IMR-90 (cell line): ENCODE measurements at regions not wholly inside any gene's neighbourhood (a gene's known extent, or its start where the extent isn't known, plus 50 kb on each side); places are given as distances from the start of the nearest gene placed in this dataset.

Experiments used
- ATAC-seq: fragments of 200-7000 bp; cut with Tn5 transposase; 2 replicates; pipeline ENCODE4 v1.9.1; 2020; ENCODE audit warnings: low read depth, mild to moderate bottlenecking, moderate library complexity
- BruUV-seq: library from RNA; stranded (reverse); fragments of 400-500 nt; replicated peaks from 2 replicates; lab custom pipeline; 2021; lab: Mats Ljungman, UMichigan
- CTCF ChIA-PET: fragments of 300-600 bp; formaldehyde crosslinking; extraction: SDS; loops from one replicate; lab custom pipeline; 2021; ENCODE audit warnings: antibody characterized with exemption; lab: Yijun Ruan, JAX
- POLR2A ChIA-PET: fragments of 300-600 bp; sonication (Branson Sonifier 250); formaldehyde crosslinking; loops from one replicate; lab custom pipeline; 2022; ENCODE audit warnings: antibody characterized with exemption; ENCODE audit not compliant: unreplicated experiment; lab: Charles Lee
- DNase-seq: peaks from one replicate; pipeline ENCODE4 v3.0.0; 2013
- H2AFZ ChIP-seq: replicated peaks from 2 replicates; pipeline ENCODE3; 2013; ENCODE audit warnings: low read length, mild to moderate bottlenecking; ENCODE audit not compliant: poor library complexity
- H2AK5ac ChIP-seq: 2 replicates; pipeline ENCODE4 v1.6.1; 2013; ENCODE audit warnings: low read depth, low read length, inconsistent platforms
- H2AK9ac ChIP-seq: replicated peaks from 2 replicates; pipeline ENCODE3; 2013; ENCODE audit warnings: mild to moderate bottlenecking, low read depth, low read length, moderate library complexity; ENCODE audit not compliant: poor library complexity
- H2BK120ac ChIP-seq: 2 replicates; pipeline ENCODE4 v1.6.1; 2013; ENCODE audit warnings: low read depth, low read length, inconsistent platforms
- H2BK15ac ChIP-seq: 3 replicates; pipeline ENCODE4 v1.6.1; 2013; ENCODE audit warnings: low read depth, low read length, inconsistent platforms
- H2BK20ac ChIP-seq: 2 replicates; pipeline ENCODE4 v1.6.1; 2013; ENCODE audit warnings: low read depth, mild to moderate bottlenecking, inconsistent platforms, low read length, moderate library complexity
- H2BK5ac ChIP-seq: 2 replicates; pipeline ENCODE4 v1.6.1; 2013; ENCODE audit warnings: mild to moderate bottlenecking, low read depth, low read length, inconsistent platforms; ENCODE audit not compliant: poor library complexity, severe bottlenecking
- H3K14ac ChIP-seq: replicated peaks from 2 replicates; pipeline ENCODE4 v1.6.1; 2013; ENCODE audit warnings: low read depth, low read length, inconsistent platforms
- H3K18ac ChIP-seq: 2 replicates; pipeline ENCODE4 v1.6.1; 2013; ENCODE audit warnings: low read depth, low read length, control low read depth
- H3K23ac ChIP-seq: 2 replicates; pipeline ENCODE4 v1.6.1; 2013; ENCODE audit warnings: low read depth, low read length, inconsistent platforms
- H3K27ac ChIP-seq: 2 replicates; pipeline ENCODE4 v1.5.1; 2013; ENCODE audit warnings: mild to moderate bottlenecking, control low read depth, low read length; ENCODE audit not compliant: insufficient read depth
- H3K27me3 ChIP-seq: 2 replicates; pipeline ENCODE4 v1.6.1; 2013; ENCODE audit warnings: low read length; ENCODE audit not compliant: control insufficient read depth, insufficient read depth
- H3K36me3 ChIP-seq: 2 replicates; pipeline ENCODE4 v1.6.1; 2013; ENCODE audit warnings: low read length, mixed read lengths; ENCODE audit not compliant: control insufficient read depth, insufficient read depth
- H3K4ac ChIP-seq: 2 replicates; pipeline ENCODE4 v1.6.1; 2013; ENCODE audit warnings: low read depth, low read length, inconsistent platforms
- H3K4me1 ChIP-seq: 2 replicates; pipeline ENCODE4 v1.6.1; 2013; ENCODE audit warnings: low read length, mixed read lengths; ENCODE audit not compliant: control insufficient read depth, insufficient read depth
- H3K4me2 ChIP-seq: 2 replicates; pipeline ENCODE4 v1.6.1; 2013; ENCODE audit warnings: low read depth, mild to moderate bottlenecking, control low read depth, low read length, moderate library complexity
- H3K4me3 ChIP-seq: 2 replicates; pipeline ENCODE4 v1.5.1; 2013; ENCODE audit warnings: low read depth, mild to moderate bottlenecking, control low read depth, low read length, moderate library complexity; ENCODE audit not compliant: insufficient read depth
- H3K56ac ChIP-seq: 2 replicates; pipeline ENCODE4 v1.6.1; 2013; ENCODE audit warnings: low read length, inconsistent platforms; ENCODE audit not compliant: insufficient read depth; ENCODE audit errors: extremely low read depth
- H3K79me1 ChIP-seq, 2 experiments: 2 replicates each; pipeline ENCODE4 v1.6.1; 2013; ENCODE audit warnings: low read length in 2 of 2, inconsistent platforms in 1 of 2, low read depth in 1 of 2
- H3K9ac ChIP-seq: 2 replicates; pipeline ENCODE4 v1.6.1; 2013; ENCODE audit warnings: low read depth, low read length, control low read depth
- H3K9me1 ChIP-seq: 2 replicates; pipeline ENCODE4 v1.6.1; 2013; ENCODE audit warnings: low read length, inconsistent platforms; ENCODE audit not compliant: insufficient read depth
- H3K9me3 ChIP-seq: 2 replicates; pipeline ENCODE4 v1.6.1; 2013; ENCODE audit warnings: low read length; ENCODE audit not compliant: control insufficient read depth, insufficient read depth
- H4K20me1 ChIP-seq: 2 replicates; pipeline ENCODE4 v1.6.1; 2013; ENCODE audit warnings: low read length, inconsistent platforms; ENCODE audit not compliant: insufficient read depth
- H4K5ac ChIP-seq: 2 replicates; pipeline ENCODE4 v1.6.1; 2013; ENCODE audit warnings: mild to moderate bottlenecking, low read depth, low read length, control low read depth
- H4K8ac ChIP-seq, 2 experiments: 2 replicates each; pipeline ENCODE4 v1.6.1; 2013; ENCODE audit warnings: low read depth in 2 of 2, low read length in 2 of 2, control low read depth in 1 of 2, inconsistent platforms in 1 of 2
- H4K91ac ChIP-seq: 2 replicates; pipeline ENCODE4 v1.6.1; 2013; ENCODE audit warnings: low read depth, low read length, inconsistent platforms; ENCODE audit not compliant: insufficient read depth
- MXI1 ChIP-seq: IDR thresholded peaks from 2 replicates; pipeline ENCODE4 v1.6.1; 2012; ENCODE audit warnings: low read depth, mild to moderate bottlenecking, low read length, moderate library complexity, borderline replicate concordance
- NFE2L2 ChIP-seq: fragments of 150-350 bp; IDR thresholded peaks from 2 replicates; pipeline ENCODE4 v1.6.1; 2016; ENCODE audit warnings: low read depth, mild to moderate bottlenecking, low read length
- SMC3 ChIP-seq: fragments of 150-350 bp; IDR thresholded peaks from 2 replicates; pipeline ENCODE4 v1.6.1; 2016; ENCODE audit warnings: low read depth, mild to moderate bottlenecking, antibody characterized with exemption, low read length, moderate library complexity
- dilution Hi-C: fragments of 300-500 bp; cut with HindIII; formaldehyde crosslinking; loops from one replicate; pipeline ENCODE4 v1.14.3; 2018; ENCODE audit warnings: low sequenced_read_pairs; ENCODE audit not compliant: unreplicated experiment
- in situ Hi-C: fragments of 300-500 bp; cut with MboI; formaldehyde crosslinking; loops from 3 replicates; pipeline ENCODE4 v1.14.3; 2019; ENCODE audit warnings: low sequenced_read_pairs, inconsistent platforms, mixed read lengths
- intact Hi-C: fragments of 100-400 bp; cut with micrococcal nuclease; formaldehyde crosslinking; loops from 2 replicates; pipeline ENCODE4 v1.10.0; 2022

- no peak overlapping the region for H2BK20ac ChIP-seq
- no peak overlapping the region for H2AK9ac ChIP-seq
- H2AK5ac ChIP-seq: no peak overlapping the region
- ATAC-seq (no peak), DNase-seq (no peak)
- H3K27ac ChIP-seq: no peak overlapping the region
- ChIA-PET POLR2A (no interaction called here), CTCF (no interaction called here)
- no peak overlapping the region for H2AFZ ChIP-seq
- intact Hi-C loops: no loop called here
- no peak overlapping the region for H4K8ac ChIP-seq
- no peak for TF ChIP-seq MXI1
- no peak for TF ChIP-seq SMC3
- TF ChIP-seq NFE2L2: no peak
- no peaks in the 10 kb centered on the region for H3K36me3 ChIP-seq
- dilution Hi-C loops: no loop called here
- in situ Hi-C loops: no loop called here
- H3K27me3 ChIP-seq: no peaks in the 10 kb centered on the region
- H3K18ac ChIP-seq: no peak overlapping the region
- H3K14ac ChIP-seq: no peak overlapping the region
- H3K9ac ChIP-seq: no peak overlapping the region
- H3K4ac ChIP-seq: no peak overlapping the region
- no peak overlapping the region for H2BK5ac ChIP-seq
- peaks cover 2% of the 10 kb centered on the region; the same call in 1 of the 2 replicates for H3K9me3 ChIP-seq
- H3K23ac ChIP-seq: no peak overlapping the region
- peaks cover 3 to 9% of the 10 kb centered on the region in 2 experiments; a peak in 2 of 4 replicates for H3K79me1 ChIP-seq
- no peak overlapping the region for H4K91ac ChIP-seq
- no peak overlapping the region for H3K4me2 ChIP-seq
- H3K4me1 ChIP-seq: no peaks in the 10 kb centered on the region
- no TSS peak for BruUV-seq
- no peak overlapping the region for H3K4me3 ChIP-seq
- H4K20me1 ChIP-seq: no peaks in the 10 kb centered on the region
- no peaks in the 10 kb centered on the region; the same call in none of the 2 replicates for H3K9me1 ChIP-seq
- H2BK120ac ChIP-seq: no peak overlapping the region
- H2BK15ac ChIP-seq: no peak overlapping the region
- H4K5ac ChIP-seq: no peak overlapping the region
- no peak overlapping the region for H3K56ac ChIP-seq
Measured at GRCh38 chr6:144688713-144689112, 403.6 kb downstream of the UTRN start.
